Dendritic cell treated with granulocyte-macrophage colony-stimulating factor and Interleukin-4, amounts not matched to agents 40 ng/mL and 50 ng/mL, for 4 days (primary cell): ENCODE measurements at regions not wholly inside any gene's neighbourhood (a gene's known extent, or its start where the extent isn't known, plus 50 kb on each side); places are given as distances from the start of the nearest gene placed in this dataset.
"Not testable (repeated sequence)": the region's sequence is repeated elsewhere in the genome, so short reads cannot be mapped to it uniquely, and the experiment has no call there.

Experiments
- H3K27ac Mint-ChIP-seq: one replicate; pipeline ENCODE4 v1.8.0; 2022; ENCODE audit warnings: mild to moderate bottlenecking, mixed read lengths
- H3K27me3 Mint-ChIP-seq: one replicate; pipeline ENCODE4 v1.8.0; 2022; ENCODE audit warnings: mild to moderate bottlenecking, mixed read lengths
- H3K36me3 Mint-ChIP-seq: one replicate; pipeline ENCODE4 v1.8.0; 2022; ENCODE audit warnings: low read depth, mixed read lengths
- H3K4me1 Mint-ChIP-seq: one replicate; pipeline ENCODE4 v1.8.0; 2022; ENCODE audit warnings: low read depth, mixed read lengths
- H3K4me3 Mint-ChIP-seq: one replicate; pipeline ENCODE4 v1.8.0; 2022; ENCODE audit warnings: mild to moderate bottlenecking, moderate library complexity, mixed read lengths
- H3K9me3 Mint-ChIP-seq: one replicate; pipeline ENCODE4 v1.8.0; 2022; ENCODE audit warnings: mixed read lengths
- intact Hi-C: fragments of 100-400 bp; cut with micrococcal nuclease; formaldehyde crosslinking; loops from one replicate; pipeline ENCODE4 v1.15.0; 2022

DNA sequence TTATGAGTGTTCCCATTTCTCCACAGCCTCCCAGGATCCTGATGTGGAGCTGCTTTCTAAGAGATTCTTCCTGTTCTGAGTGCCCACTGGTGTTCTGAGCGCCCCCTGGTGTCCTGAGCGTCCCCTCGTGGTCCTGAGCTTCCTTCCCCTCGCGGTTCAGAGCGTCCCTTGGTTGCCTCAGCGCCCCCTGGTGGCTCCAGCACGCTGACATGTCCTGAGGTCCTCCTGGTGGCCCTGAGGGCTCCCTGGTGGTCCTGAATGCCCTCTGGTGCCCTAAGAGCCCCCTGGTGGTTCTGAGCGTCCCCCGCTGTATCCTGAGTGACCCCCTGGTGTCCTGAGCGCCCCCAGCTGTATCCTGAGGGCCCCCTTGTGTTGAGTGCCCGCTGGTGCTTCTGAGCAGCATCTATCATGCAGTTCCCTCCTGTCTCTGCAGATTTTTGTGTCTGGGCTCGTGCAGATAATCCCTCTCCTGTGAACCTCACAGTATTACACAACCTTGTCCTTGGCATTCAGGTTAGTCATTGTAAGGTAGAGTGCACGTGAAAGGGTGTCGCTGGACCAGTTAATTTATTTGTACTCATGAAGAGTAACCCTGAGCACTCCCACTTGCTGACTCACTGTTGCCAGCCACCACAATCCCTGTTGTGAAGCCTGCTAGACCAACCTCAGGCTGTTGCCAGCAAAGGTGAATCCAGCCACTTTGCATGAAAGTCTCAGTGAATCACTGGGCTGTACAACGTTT, 1214.9 kb downstream of the TMEM121 start:
- H3K4me1 Mint-ChIP-seq, H3K4me3 Mint-ChIP-seq, H3K36me3 Mint-ChIP-seq, intact Hi-C loops, H3K27ac Mint-ChIP-seq, H3K9me3 Mint-ChIP-seq, H3K27me3 Mint-ChIP-seq: not testable (repeated sequence)

GRCh38 chr14:106745016-106745767, 1218.8 kb downstream of the TMEM121 start:
- H3K27ac Mint-ChIP-seq, result not testable (repeated sequence)

DNA sequence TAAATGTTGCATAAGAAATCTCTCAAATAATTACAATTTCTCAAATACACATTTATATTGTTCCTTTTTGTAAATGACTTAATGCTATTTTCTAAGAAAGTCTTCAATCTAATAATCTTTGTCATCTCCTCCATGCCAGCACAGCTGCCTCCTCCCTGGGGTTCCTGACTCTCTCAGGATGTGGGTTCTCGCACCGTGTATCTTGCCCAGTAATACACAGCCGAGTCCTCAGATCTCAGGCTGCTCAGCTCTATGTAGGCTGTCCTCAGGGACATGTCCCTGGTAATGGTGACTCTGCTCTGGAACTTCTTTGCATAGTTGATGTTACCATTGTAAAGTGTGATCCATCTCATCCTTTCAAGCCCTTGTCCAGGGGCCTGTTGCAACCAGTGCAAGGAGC, 1223.7 kb downstream of the TMEM121 start:
- H3K4me1 Mint-ChIP-seq, H3K36me3 Mint-ChIP-seq, H3K9me3 Mint-ChIP-seq, H3K27me3 Mint-ChIP-seq, intact Hi-C loops, H3K4me3 Mint-ChIP-seq, H3K27ac Mint-ChIP-seq: not testable (repeated sequence)

More at GRCh38 chr14:106745016-106745767, 1218.8 kb downstream of the TMEM121 start:
- intact Hi-C loops, H3K4me1 Mint-ChIP-seq, H3K27me3 Mint-ChIP-seq, H3K36me3 Mint-ChIP-seq, H3K9me3 Mint-ChIP-seq: not testable (repeated sequence)
- peak overlapping the region; percentile 20 for H3K4me3 Mint-ChIP-seq

- H3K9me3 Mint-ChIP-seq, H3K27ac Mint-ChIP-seq, intact Hi-C loops, H3K4me3 Mint-ChIP-seq, H3K4me1 Mint-ChIP-seq, H3K36me3 Mint-ChIP-seq, H3K27me3 Mint-ChIP-seq: not testable (repeated sequence)
These were observed 1227.4 kb downstream of the TMEM121 start for GRCh38 chr14:106753751-106754150.

GRCh38 chr14:106757444-106757843, 1231.1 kb downstream of the TMEM121 start:
- H3K27ac Mint-ChIP-seq, H3K27me3 Mint-ChIP-seq, H3K4me1 Mint-ChIP-seq, H3K36me3 Mint-ChIP-seq, H3K4me3 Mint-ChIP-seq, intact Hi-C loops, H3K9me3 Mint-ChIP-seq: not testable (repeated sequence)

DNA sequence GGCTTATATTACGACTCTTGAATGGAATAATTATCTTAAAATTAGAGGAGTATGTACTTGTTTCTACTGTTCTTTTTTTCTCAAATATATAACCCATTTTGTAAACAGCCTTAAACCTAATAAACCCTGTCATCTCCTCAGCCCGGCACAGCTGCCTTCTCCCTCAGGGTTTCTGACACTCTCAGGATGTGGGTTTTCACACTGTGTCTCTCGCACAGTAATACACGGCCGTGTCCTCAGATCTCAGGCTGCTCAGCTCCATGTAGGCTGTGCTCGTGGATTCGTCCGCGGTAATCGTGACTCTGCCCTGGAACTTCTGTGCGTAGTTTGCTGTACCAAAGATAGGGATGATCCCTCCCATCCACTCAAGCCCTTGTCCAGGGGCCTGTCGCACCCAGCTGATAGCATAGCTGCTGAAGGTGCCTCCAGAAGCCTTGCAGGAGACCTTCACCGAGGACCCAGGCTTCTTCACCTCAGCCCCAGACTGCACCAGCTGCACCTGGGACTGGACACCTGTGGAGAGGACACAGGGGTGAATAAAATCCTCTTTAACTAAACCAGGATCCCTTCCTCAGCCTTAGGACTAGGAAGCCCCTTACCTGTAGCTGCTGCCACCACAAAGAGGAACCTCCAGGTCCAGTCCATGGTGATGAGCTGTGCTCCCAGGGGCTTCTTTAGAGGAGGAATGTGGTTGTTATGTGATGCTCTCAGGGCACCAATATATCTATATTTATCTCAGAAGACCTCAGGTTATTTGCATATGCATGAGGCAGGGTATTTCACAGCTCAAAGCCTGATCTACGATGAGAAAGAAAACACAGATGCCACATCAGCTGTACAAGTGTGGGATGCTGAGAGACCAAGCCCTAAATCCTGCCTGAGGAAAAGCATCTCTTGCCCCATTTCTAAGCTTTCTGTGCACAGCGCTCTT, 1235.8 kb downstream of the TMEM121 start:
- H3K4me1 Mint-ChIP-seq, H3K4me3 Mint-ChIP-seq, H3K9me3 Mint-ChIP-seq, intact Hi-C loops, H3K27ac Mint-ChIP-seq, H3K27me3 Mint-ChIP-seq, H3K36me3 Mint-ChIP-seq: not testable (repeated sequence)

- intact Hi-C loops, H3K4me1 Mint-ChIP-seq, H3K36me3 Mint-ChIP-seq, H3K27me3 Mint-ChIP-seq, H3K9me3 Mint-ChIP-seq, H3K4me3 Mint-ChIP-seq, H3K27ac Mint-ChIP-seq: not testable (repeated sequence)
These were observed 1238.6 kb downstream of the TMEM121 start for GRCh38 chr14:106764968-106765369.

DNA sequence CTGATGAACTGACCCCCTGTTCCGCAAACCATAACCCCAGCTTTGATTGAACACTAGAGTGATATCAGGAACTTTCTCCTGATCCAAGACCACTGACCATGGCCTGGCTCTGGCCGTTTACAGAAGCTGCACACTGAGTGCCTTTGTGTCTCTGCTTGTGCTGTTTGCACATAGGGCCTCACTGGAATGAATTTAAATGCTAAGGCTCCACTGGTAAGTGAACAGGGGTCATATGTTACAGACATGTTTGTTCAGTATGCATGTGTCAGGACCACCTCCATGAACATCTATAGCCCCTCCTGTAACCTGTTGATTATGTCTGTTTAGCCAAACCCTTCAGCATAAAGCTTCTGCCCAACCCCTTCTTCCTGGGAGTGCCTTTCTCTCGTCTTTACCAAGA, 1239.8 kb downstream of the TMEM121 start:
- intact Hi-C loops, result no loop called here
- Mint-ChIP-seq H3K4me1 (no peaks in the 10 kb centered on the region), H3K36me3 (no peaks in the 10 kb centered on the region), H3K27ac (no peak overlapping the region), H3K27me3 (peaks cover 9% of the 10 kb centered on the region), H3K4me3 (no peak overlapping the region), H3K9me3 (no peaks in the 10 kb centered on the region)

- H3K4me1 Mint-ChIP-seq, H3K27ac Mint-ChIP-seq, H3K9me3 Mint-ChIP-seq, H3K27me3 Mint-ChIP-seq, H3K36me3 Mint-ChIP-seq, H3K4me3 Mint-ChIP-seq, intact Hi-C loops: not testable (repeated sequence)
These were observed 1240.3 kb downstream of the TMEM121 start for GRCh38 chr14:106766551-106767277.

GRCh38 chr14:106768230-106768629, 1241.8 kb downstream of the TMEM121 start:
- intact Hi-C loops, result not testable (repeated sequence)

DNA sequence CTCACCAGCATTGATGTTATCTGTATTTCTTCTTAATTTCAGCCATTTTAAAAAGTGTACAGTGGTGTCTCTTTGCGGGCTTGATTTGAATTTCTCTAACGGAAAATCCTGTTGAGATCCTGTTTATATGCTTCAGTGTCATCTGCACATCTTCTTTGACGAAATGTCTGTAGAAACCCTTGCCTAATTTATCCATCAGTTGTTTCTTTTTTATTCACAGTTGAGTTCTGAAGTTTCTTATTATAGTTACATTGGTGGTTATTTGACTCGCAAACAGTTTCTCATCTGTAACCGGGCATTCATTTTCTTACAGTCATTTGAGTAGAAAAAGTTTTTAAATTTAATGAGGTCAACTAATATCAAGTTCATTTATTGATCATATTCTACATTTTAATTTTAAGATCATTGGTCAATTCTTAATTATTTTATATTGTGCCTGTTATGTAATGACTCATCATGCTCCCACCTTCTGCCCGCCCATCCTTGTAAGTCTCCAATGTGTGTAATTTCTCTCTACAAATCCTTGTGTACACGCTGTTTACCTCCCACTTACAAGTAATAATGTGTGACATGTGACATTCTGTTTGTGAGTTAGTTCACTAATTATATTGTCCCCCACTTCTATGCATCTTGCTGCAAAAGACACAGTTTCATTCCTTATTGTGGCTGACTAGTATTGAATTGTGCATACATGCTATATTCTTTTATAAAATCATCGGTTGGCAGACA, 1242.8 kb downstream of the TMEM121 start:
- H3K27me3 Mint-ChIP-seq, result peaks cover 11% of the 10 kb centered on the region
- H3K27ac Mint-ChIP-seq, H3K36me3 Mint-ChIP-seq, H3K4me3 Mint-ChIP-seq, H3K4me1 Mint-ChIP-seq, intact Hi-C loops, H3K9me3 Mint-ChIP-seq: not testable (repeated sequence)

More at GRCh38 chr14:106768230-106768629, 1241.8 kb downstream of the TMEM121 start:
- not testable (repeated sequence) for H3K36me3 Mint-ChIP-seq, H3K9me3 Mint-ChIP-seq, H3K27ac Mint-ChIP-seq, H3K4me3 Mint-ChIP-seq, H3K4me1 Mint-ChIP-seq
- peaks cover 11% of the 10 kb centered on the region for H3K27me3 Mint-ChIP-seq

- H3K9me3 Mint-ChIP-seq, H3K36me3 Mint-ChIP-seq, H3K4me1 Mint-ChIP-seq, intact Hi-C loops, H3K27ac Mint-ChIP-seq, H3K27me3 Mint-ChIP-seq, H3K4me3 Mint-ChIP-seq: not testable (repeated sequence)
These were observed 1243.8 kb downstream of the TMEM121 start for GRCh38 chr14:106770158-106770672.

- H3K4me1 Mint-ChIP-seq, H3K27ac Mint-ChIP-seq, H3K9me3 Mint-ChIP-seq, H3K36me3 Mint-ChIP-seq, intact Hi-C loops, H3K4me3 Mint-ChIP-seq: not testable (repeated sequence)
- peaks cover 11% of the 10 kb centered on the region for H3K27me3 Mint-ChIP-seq
These were observed 1248.6 kb downstream of the TMEM121 start for GRCh38 chr14:106774889-106775480.
